Right atrium auricular region (tissue), 2 donors: ENCODE measurements at regions not wholly inside any gene's neighbourhood (a gene's known extent, or its start where the extent isn't known, plus 50 kb on each side); places are given as distances from the start of the nearest gene placed in this dataset.

Experiments
- DNase-seq: peaks from one replicate; pipeline ENCODE4 v3.0.0-alpha.2; 2019; ENCODE audit warnings: low spot score
- H3K27ac ChIP-seq, 2 donors: fragments of 200-600 bp; sonication (generic); 1 replicate in 1 of 2; 2 replicates in 1 of 2; pipeline ENCODE4 v1.5.1; 2016 to 2019
- H3K27me3 ChIP-seq, 2 donors: fragments of 200-600 bp; sonication (generic); one replicate each; pipeline versions ENCODE4 v1.5.1 to v1.6.0; 2017 to 2019
- H3K36me3 ChIP-seq: fragments of 200-600 bp; sonication (generic); one replicate; pipeline ENCODE4 v1.5.1; 2016
- H3K4me1 ChIP-seq, 2 donors: fragments of 200-600 bp; sonication (generic); one replicate each; pipeline versions ENCODE4 v1.5.1 to v1.6.0; 2017 to 2019
- H3K4me3 ChIP-seq, 2 donors: fragments of 200-600 bp; sonication (generic); 1 replicate in 1 of 2; 2 replicates in 1 of 2; pipeline ENCODE4 v1.5.1; 2017 to 2019; ENCODE audit warnings: mild to moderate bottlenecking in 1 of 2, moderate library complexity in 1 of 2
- H3K9me3 ChIP-seq, 2 donors: fragments of 200-600 bp; sonication (generic); one replicate each; pipeline ENCODE4 v1.5.1; 2019
- TF ChIP-seq, protein P1 (sequence below), 2 donors: fragments of 200-600 bp; sonication (generic); IDR thresholded peaks; one replicate each; pipeline ENCODE4 v1.5.1; 2019; ENCODE audit warnings: antibody characterized with exemption in 2 of 2

DNA sequence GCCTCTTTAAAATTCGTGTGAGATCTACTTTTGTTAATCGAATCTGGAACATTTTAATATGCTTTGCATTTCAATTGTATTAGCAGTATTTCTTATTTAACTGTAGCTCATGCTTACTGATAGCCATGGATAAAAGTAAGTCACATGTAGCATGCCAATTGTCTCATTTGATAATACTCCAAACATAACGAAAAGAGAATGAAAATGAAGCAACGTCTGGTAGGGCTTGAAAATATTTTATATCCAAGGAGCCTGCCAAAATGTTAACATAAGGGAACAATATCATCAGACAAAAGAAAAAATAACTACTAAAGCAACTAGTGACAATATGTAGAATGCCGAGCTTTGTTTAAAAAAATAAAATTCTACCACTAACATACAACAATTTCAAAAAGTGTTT, 94.1 kb upstream of the MID1 start:
- Histone ChIP-seq H3K4me3 (no peak overlapping the region), H3K27me3 (no peaks in the 10 kb centered on the region), H3K9me3 (no peaks in the 10 kb centered on the region), H3K4me1 (no peaks in the 10 kb centered on the region), H3K36me3 (no peaks in the 10 kb centered on the region), H3K27ac (no peak overlapping the region)
- TF ChIP-seq, protein P1, sequence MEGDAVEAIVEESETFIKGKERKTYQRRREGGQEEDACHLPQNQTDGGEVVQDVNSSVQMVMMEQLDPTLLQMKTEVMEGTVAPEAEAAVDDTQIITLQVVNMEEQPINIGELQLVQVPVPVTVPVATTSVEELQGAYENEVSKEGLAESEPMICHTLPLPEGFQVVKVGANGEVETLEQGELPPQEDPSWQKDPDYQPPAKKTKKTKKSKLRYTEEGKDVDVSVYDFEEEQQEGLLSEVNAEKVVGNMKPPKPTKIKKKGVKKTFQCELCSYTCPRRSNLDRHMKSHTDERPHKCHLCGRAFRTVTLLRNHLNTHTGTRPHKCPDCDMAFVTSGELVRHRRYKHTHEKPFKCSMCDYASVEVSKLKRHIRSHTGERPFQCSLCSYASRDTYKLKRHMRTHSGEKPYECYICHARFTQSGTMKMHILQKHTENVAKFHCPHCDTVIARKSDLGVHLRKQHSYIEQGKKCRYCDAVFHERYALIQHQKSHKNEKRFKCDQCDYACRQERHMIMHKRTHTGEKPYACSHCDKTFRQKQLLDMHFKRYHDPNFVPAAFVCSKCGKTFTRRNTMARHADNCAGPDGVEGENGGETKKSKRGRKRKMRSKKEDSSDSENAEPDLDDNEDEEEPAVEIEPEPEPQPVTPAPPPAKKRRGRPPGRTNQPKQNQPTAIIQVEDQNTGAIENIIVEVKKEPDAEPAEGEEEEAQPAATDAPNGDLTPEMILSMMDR (IDR thresholded peaks at IDR 0.05): no peak
- no peak for DNase-seq

DNA sequence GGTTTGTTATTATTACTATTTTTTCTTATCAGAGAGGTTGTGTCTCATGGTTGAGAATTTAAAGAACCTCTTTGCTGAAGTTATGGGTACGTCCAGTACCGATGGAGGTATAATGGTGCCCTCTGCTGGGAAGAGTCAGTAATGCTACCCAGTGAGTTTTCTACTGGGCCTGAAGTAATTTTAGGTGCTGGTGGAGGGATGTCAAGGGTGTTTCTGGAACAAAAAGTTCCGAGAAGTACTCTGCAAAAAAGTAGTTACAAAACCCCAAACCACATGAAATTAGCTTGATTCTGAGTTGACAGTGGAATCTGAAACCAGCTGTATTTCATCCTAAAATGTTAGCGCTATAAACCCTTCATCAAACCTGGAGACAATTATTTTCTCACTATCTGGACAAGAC, 102.5 kb upstream of the MID1 start:
- peak; percentile 71 for DNase-seq

DNA sequence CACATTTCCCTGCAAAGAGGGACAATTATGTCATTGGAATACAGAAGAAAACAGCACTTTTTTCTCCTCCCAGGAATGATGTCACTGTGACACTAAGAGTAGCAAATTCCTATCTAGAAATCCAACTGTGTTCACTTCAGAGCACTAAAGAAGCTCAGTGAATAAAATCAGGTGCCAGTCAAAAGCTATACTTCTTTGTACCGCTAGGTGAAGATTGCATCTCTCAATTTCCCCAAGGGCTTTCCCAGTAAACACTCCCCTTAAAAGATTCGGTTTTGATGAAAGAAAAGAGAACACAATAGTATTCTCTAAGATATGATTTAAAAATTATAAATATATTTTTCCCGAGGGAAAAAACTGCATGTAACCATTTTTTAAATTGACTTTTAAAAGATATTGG, 104.7 kb upstream of the MID1 start:
- H3K9me3 ChIP-seq: no peaks in the 10 kb centered on the region
- no peaks in the 10 kb centered on the region for H3K4me1 ChIP-seq
- no peak overlapping the region for H3K27ac ChIP-seq
- H3K36me3 ChIP-seq: no peaks in the 10 kb centered on the region
- H3K4me3 ChIP-seq: no peak overlapping the region
- TF ChIP-seq, protein P1 (IDR thresholded peaks at IDR 0.05): peak in 1 of 2 donors; percentile 33
- no peak for DNase-seq
- H3K27me3 ChIP-seq: no peaks in the 10 kb centered on the region

More for the DNA sequence above, 102.5 kb upstream of the MID1 start:
- H3K9me3 ChIP-seq: no peaks in the 10 kb centered on the region
- no peaks in the 10 kb centered on the region for H3K27me3 ChIP-seq
- H3K36me3 ChIP-seq: no peaks in the 10 kb centered on the region
- TF ChIP-seq, protein P1 (IDR thresholded peaks at IDR 0.05): peak; percentile 70 to 80
- H3K4me3 ChIP-seq: no peak overlapping the region
- no peaks in the 10 kb centered on the region for H3K4me1 ChIP-seq
- no peak overlapping the region for H3K27ac ChIP-seq

DNA sequence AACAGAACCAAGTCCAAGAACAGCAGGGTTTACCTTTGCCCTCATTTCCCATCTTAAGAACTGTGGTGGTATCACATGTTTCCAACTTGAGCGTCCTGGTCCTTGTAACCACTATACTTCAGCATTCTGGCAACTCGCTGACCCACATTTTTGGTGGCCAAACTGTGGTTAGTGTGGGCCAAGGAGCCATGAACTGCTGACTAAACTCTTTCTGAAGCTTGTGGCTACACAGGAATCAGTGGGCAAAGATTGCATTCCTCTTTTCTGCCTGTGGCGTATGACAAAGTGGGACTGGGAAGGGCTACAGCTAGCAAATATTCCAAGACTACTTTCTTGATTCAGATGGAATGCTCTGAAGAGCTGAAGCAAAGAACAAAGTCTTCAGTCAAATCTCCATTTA, 106.3 kb upstream of the MID1 start:
- H3K27me3 ChIP-seq: no peaks in the 10 kb centered on the region
- TF ChIP-seq, protein P1 (IDR thresholded peaks at IDR 0.05): no peak
- no peaks in the 10 kb centered on the region for H3K4me1 ChIP-seq
- no peak overlapping the region for H3K4me3 ChIP-seq
- H3K9me3 ChIP-seq: no peaks in the 10 kb centered on the region
- H3K27ac ChIP-seq: no peak overlapping the region
- no peaks in the 10 kb centered on the region for H3K36me3 ChIP-seq
- DNase-seq: no peak

DNA sequence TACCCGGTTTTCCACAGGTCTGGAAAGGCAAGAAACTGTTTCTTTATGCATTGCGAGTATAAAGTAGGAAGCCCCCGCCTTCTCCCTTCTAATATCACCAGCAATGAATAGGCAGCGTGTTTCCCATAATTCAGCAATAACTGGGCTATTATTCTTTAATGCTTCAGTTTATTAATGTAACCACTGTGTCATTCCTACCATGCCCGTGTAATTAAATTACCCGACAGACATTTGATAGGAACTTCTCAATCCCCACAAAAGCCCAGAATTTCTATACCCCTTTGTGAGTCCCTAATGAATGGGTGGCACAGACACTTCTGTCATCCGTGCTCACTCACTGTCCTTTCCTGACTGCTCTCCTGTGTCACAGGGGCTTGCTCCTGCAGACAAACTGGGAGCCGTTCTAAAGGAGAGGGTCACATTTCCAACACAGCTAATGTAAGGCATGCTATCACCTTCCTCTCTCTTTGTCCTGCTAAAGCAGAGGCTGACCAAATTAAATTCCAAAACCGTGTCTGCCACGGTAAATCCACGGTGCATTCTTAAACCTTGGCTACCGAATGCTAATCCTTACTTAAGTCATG, 108.5 kb upstream of the MID1 start:
- TF ChIP-seq, protein P1 (IDR thresholded peaks at IDR 0.05): no peak
- no peak for DNase-seq
- Histone ChIP-seq H3K27ac (no peak overlapping the region), H3K4me3 (no peak overlapping the region), H3K36me3 (no peaks in the 10 kb centered on the region), H3K4me1 (no peaks in the 10 kb centered on the region), H3K27me3 (no peaks in the 10 kb centered on the region), H3K9me3 (no peaks in the 10 kb centered on the region)

DNA sequence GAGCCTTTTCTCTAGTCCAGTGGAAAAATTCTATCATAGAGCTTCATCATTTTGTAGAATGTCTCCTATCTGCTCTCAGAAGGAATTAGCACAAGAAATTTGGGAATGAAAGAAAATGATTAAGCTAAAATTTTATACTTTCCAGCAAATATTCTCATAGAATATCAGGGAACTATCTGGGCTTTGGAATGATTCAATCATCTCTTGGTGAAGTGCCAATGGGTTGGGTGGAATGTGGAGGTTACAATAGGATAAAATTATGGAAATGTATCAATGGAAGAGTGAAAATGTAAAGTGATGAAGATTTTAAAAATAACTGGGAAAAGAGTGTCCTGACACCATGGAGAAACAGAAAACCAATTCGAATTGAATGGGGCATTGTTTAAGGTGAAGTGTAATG, 119.0 kb upstream of the MID1 start:
- Histone ChIP-seq H3K4me3 (no peak overlapping the region), H3K9me3 (no peaks in the 10 kb centered on the region), H3K36me3 (no peaks in the 10 kb centered on the region), H3K4me1 (no peaks in the 10 kb centered on the region), H3K27me3 (no peaks in the 10 kb centered on the region), H3K27ac (no peak overlapping the region)
- TF ChIP-seq, protein P1 (IDR thresholded peaks at IDR 0.05): no peak
- DNase-seq: no peak
